GM12891 (cell line): ENCODE measurements at regions not wholly inside any gene's neighbourhood (a gene's known extent, or its start where the extent isn't known, plus 50 kb on each side); places are given as distances from the start of the nearest gene placed in this dataset.

ENCODE experiments used
- POLR2A ChIP-seq: IDR thresholded peaks from 2 replicates; pipeline ENCODE4 v1.6.1; 2011; ENCODE audit warnings: low read depth, low read length, control low read depth
- POLR2AphosphoS5 ChIP-seq: IDR thresholded peaks from 2 replicates; pipeline ENCODE4 v1.6.1; 2011; ENCODE audit warnings: low read depth, low read length, control low read depth
- TAF1 ChIP-seq: IDR thresholded peaks from 2 replicates; pipeline ENCODE4 v1.6.1; 2011; ENCODE audit warnings: low read depth, low read length, control low read depth

DNA sequence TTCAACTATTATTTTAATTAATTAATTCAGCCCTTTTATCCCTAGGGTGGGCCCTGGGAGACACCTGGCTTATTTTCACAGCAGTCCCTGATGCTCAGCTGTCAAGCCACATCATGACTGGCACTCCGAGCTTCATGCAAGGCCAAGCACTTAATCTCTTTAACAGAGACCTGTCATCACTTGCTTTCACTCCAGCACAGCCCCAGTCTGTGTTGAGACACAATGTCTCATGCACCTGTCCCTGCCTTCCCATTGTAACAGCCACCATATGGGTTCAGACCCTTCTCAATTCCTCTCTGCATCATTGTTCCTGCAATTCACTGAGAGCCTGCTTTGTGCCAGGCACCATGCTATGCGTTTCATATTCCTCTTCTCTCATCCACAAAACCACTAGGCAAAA is 222.2 kb upstream of the TENM4 start:
- TF ChIP-seq POLR2AphosphoS5, result no peak
- no peak for TF ChIP-seq TAF1
- TF ChIP-seq POLR2A, result no peak
